ENCODE measurements at regions not wholly inside any gene's neighbourhood (a gene's known extent, or its start where the extent isn't known, plus 50 kb on each side); places are given as distances from the start of the nearest gene placed in this dataset.

- TF ChIP-seq TAF1 (IDR thresholded peaks at IDR 0.05; ENCODE audit: low read depth) (no peak), EP300 (IDR thresholded peaks at IDR 0.05; ENCODE audit: borderline replicate concordance) (no peak), FOXM1 (IDR thresholded peaks at IDR 0.05; ENCODE audit: borderline replicate concordance, low read depth) (no peak), TEAD4 (IDR thresholded peaks at IDR 0.05) (no peak), YY1 (IDR thresholded peaks at IDR 0.05; ENCODE audit: low read depth) (no peak), TCF12 (IDR thresholded peaks at IDR 0.05; ENCODE audit: low read depth) (no peak), NFIC (IDR thresholded peaks at IDR 0.05) (no peak)
Observed at GRCh38 chr1:5603353-5604104, 388.7 kb downstream of the NPHP4 start.

- TF ChIP-seq EP300 (IDR thresholded peaks at IDR 0.05; ENCODE audit: borderline replicate concordance) (peak; percentile 77; the same call in 1 of the 2 replicates), NFIC (IDR thresholded peaks at IDR 0.05) (peak; percentile 17; the same call in 1 of the 2 replicates), FOXM1 (IDR thresholded peaks at IDR 0.05; ENCODE audit: borderline replicate concordance, low read depth) (peak; percentile 54; the same call in 1 of the 2 replicates), TCF12 (IDR thresholded peaks at IDR 0.05; ENCODE audit: low read depth) (peak; percentile 65)
Observed at GRCh38 chr1:5602718-5603117, 389.5 kb downstream of the NPHP4 start.

GRCh38 chr1:5601516-5601915 lies 390.7 kb downstream of the NPHP4 start:
- TF ChIP-seq CEBPB (IDR thresholded peaks at IDR 0.05) (no peak), TEAD4 (IDR thresholded peaks at IDR 0.05) (peak; percentile 56; the same call in 1 of the 2 replicates), NFIC (IDR thresholded peaks at IDR 0.05) (no peak), RAD21 (IDR thresholded peaks at IDR 0.05; ENCODE audit: low read depth) (no peak), FOXM1 (IDR thresholded peaks at IDR 0.05; ENCODE audit: borderline replicate concordance, low read depth) (0 out of 2 replicates have a peak, but pooled peaks have one; percentile 34), CREB1 (IDR thresholded peaks at IDR 0.05; ENCODE audit: low read depth) (no peak), TCF12 (IDR thresholded peaks at IDR 0.05; ENCODE audit: low read depth) (peak; percentile 65), MAX (IDR thresholded peaks at IDR 0.05) (no peak), YY1 (IDR thresholded peaks at IDR 0.05; ENCODE audit: low read depth) (no peak), ZBTB7A (IDR thresholded peaks at IDR 0.05; ENCODE audit: low read depth) (no peak), REST (IDR thresholded peaks at IDR 0.05; ENCODE audit: low read depth) (no peak), USF1 (IDR thresholded peaks at IDR 0.05) (no peak), EGR1 (IDR thresholded peaks at IDR 0.05) (no peak), TAF1 (IDR thresholded peaks at IDR 0.05; ENCODE audit: low read depth) (no peak), EP300 (IDR thresholded peaks at IDR 0.05; ENCODE audit: borderline replicate concordance) (peak; percentile 84)

- no peak for TF ChIP-seq TAF1 (IDR thresholded peaks at IDR 0.05; ENCODE audit: low read depth)
- no peak for TF ChIP-seq USF1 (IDR thresholded peaks at IDR 0.05)
- TF ChIP-seq YY1 (IDR thresholded peaks at IDR 0.05; ENCODE audit: low read depth), result no peak
- TF ChIP-seq TCF12 (IDR thresholded peaks at IDR 0.05; ENCODE audit: low read depth), result no peak
- TF ChIP-seq NFIC (IDR thresholded peaks at IDR 0.05), result no peak
- TF ChIP-seq CEBPB (IDR thresholded peaks at IDR 0.05), result no peak
- TF ChIP-seq EGR1 (IDR thresholded peaks at IDR 0.05), result no peak
- TF ChIP-seq ZBTB7A (IDR thresholded peaks at IDR 0.05; ENCODE audit: low read depth), result no peak
- no peak for TF ChIP-seq REST (IDR thresholded peaks at IDR 0.05; ENCODE audit: low read depth)
- TF ChIP-seq RAD21 (IDR thresholded peaks at IDR 0.05; ENCODE audit: low read depth), result no peak
- TF ChIP-seq CREB1 (IDR thresholded peaks at IDR 0.05; ENCODE audit: low read depth), result no peak
- no peak for TF ChIP-seq EP300 (IDR thresholded peaks at IDR 0.05; ENCODE audit: borderline replicate concordance)
Observed at GRCh38 chr1:5599541-5599940, 392.7 kb downstream of the NPHP4 start.

- TF ChIP-seq RAD21 (IDR thresholded peaks at IDR 0.05; ENCODE audit: low read depth), result no peak
- TF ChIP-seq ZBTB7A (IDR thresholded peaks at IDR 0.05; ENCODE audit: low read depth), result no peak
- TF ChIP-seq CEBPB (IDR thresholded peaks at IDR 0.05), result no peak
- no peak for TF ChIP-seq TAF1 (IDR thresholded peaks at IDR 0.05; ENCODE audit: low read depth)
- TF ChIP-seq USF1 (IDR thresholded peaks at IDR 0.05), result no peak
- TF ChIP-seq REST (IDR thresholded peaks at IDR 0.05; ENCODE audit: low read depth), result no peak
- TF ChIP-seq TCF12 (IDR thresholded peaks at IDR 0.05; ENCODE audit: low read depth), result no peak
- TF ChIP-seq FOXM1 (IDR thresholded peaks at IDR 0.05; ENCODE audit: borderline replicate concordance, low read depth), result no peak
- TF ChIP-seq YY1 (IDR thresholded peaks at IDR 0.05; ENCODE audit: low read depth), result no peak
Observed at GRCh38 chr1:5598824-5599395, 393.3 kb downstream of the NPHP4 start.

Data from Ishikawa (cell line).